ENCODE measurements at regions not wholly inside any gene's neighbourhood (a gene's known extent, or its start where the extent isn't known, plus 50 kb on each side); places are given as distances from the start of the nearest gene placed in this dataset.

DNA sequence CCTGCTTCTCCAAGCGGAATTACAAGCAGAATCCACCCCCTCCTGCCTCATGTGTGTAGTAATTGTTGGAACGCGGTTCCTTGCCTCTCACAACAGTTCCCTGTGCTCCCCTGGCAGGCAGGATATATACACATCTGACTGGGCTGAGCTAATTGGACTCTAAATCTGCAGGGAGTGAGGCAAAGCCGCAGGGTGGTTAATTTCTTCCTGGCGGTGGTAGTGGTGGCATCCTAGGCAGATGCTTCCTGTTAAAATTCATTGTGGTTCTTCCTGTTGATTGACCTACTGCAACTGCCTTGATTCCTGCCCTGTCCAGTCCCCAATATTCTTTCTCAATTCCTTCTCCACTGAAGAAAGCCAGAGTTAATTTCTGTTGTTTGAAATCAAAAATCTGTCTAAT lies 202.9 kb upstream of the PROK2 start:
- TF ChIP-seq, protein P1, sequence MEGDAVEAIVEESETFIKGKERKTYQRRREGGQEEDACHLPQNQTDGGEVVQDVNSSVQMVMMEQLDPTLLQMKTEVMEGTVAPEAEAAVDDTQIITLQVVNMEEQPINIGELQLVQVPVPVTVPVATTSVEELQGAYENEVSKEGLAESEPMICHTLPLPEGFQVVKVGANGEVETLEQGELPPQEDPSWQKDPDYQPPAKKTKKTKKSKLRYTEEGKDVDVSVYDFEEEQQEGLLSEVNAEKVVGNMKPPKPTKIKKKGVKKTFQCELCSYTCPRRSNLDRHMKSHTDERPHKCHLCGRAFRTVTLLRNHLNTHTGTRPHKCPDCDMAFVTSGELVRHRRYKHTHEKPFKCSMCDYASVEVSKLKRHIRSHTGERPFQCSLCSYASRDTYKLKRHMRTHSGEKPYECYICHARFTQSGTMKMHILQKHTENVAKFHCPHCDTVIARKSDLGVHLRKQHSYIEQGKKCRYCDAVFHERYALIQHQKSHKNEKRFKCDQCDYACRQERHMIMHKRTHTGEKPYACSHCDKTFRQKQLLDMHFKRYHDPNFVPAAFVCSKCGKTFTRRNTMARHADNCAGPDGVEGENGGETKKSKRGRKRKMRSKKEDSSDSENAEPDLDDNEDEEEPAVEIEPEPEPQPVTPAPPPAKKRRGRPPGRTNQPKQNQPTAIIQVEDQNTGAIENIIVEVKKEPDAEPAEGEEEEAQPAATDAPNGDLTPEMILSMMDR (IDR thresholded peaks at IDR 0.05; ENCODE audit: extremely low read depth in 1 of 2, insufficient read depth in 1 of 2, low read depth in 1 of 2, low read length in 2 of 2) = no peak
- no peak for TF ChIP-seq POLR2A (IDR thresholded peaks at IDR 0.05; ENCODE audit: low read depth, low read length)

Measured in endothelial cell of umbilical vein (primary cell).